Tibial nerve (tissue), 4 donors: ENCODE measurements at regions not wholly inside any gene's neighbourhood (a gene's known extent, or its start where the extent isn't known, plus 50 kb on each side); places are given as distances from the start of the nearest gene placed in this dataset.

ENCODE experiments used
- DNase-seq, 2 donors: peaks; one replicate each; pipeline ENCODE4 v3.0.0-alpha.2; 2019; ENCODE audit warnings: low spot score in 2 of 2
- H3K27ac ChIP-seq, 4 donors: fragments of 200-600 bp; sonication (generic) in 3 of 4; one replicate each; pipeline ENCODE4 v1.5.1; 2017 to 2019; ENCODE audit warnings: mild to moderate bottlenecking in 1 of 4
- H3K27me3 ChIP-seq, 2 donors: fragments of 200-600 bp; sonication (generic) in 1 of 2; one replicate each; pipeline versions ENCODE4 v1.5.1 to v1.6.0; 2017 to 2019
- H3K36me3 ChIP-seq, 3 donors: fragments of 200-600 bp; sonication (generic); one replicate each; pipeline ENCODE4 v1.5.1; 2018 to 2019
- H3K4me1 ChIP-seq, 4 donors: fragments of 200-600 bp; sonication (generic) in 3 of 4; one replicate each; pipeline ENCODE4 v1.5.1; 2017 to 2019
- H3K4me3 ChIP-seq, 4 donors: fragments of 200-600 bp; sonication (generic) in 3 of 4; one replicate each; pipeline ENCODE4 v1.5.1; 2017 to 2019; ENCODE audit warnings: mild to moderate bottlenecking in 1 of 4, moderate library complexity in 1 of 4
- H3K9me3 ChIP-seq, 4 donors: fragments of 200-600 bp; sonication (generic) in 3 of 4; one replicate each; pipeline ENCODE4 v1.5.1; 2017 to 2019
- EP300 ChIP-seq, 2 donors: sonication (generic); formaldehyde crosslinking; IDR thresholded peaks; one replicate each; pipeline ENCODE4 v1.6.1; 2017; ENCODE audit warnings: antibody characterized with exemption in 2 of 2, mild to moderate bottlenecking in 1 of 2
- POLR2A ChIP-seq, 2 donors: fragments of 450-650 bp; IDR thresholded peaks; one replicate each; pipeline ENCODE4 v1.6.1; 2017; ENCODE audit warnings: antibody characterized with exemption in 2 of 2, mild to moderate bottlenecking in 2 of 2, moderate library complexity in 2 of 2
- WGBS, 2 donors: methylation state at CpG; one replicate each; pipeline ENCODE4 v1.1.5; 2018; 5-methylcytosine and 5-hydroxymethylcytosine counted together
- TF ChIP-seq, protein P1 (sequence below), 5 experiments: fragments of 200-600 bp in 3 of 5; fragments of 450-650 bp in 2 of 5; sonication (generic) in 3 of 5; IDR thresholded peaks; one replicate each; pipeline ENCODE4 v1.5.1; 2016 to 2019; ENCODE audit warnings: antibody characterized with exemption in 5 of 5, mild to moderate bottlenecking in 3 of 5, moderate library complexity in 2 of 5

DNA sequence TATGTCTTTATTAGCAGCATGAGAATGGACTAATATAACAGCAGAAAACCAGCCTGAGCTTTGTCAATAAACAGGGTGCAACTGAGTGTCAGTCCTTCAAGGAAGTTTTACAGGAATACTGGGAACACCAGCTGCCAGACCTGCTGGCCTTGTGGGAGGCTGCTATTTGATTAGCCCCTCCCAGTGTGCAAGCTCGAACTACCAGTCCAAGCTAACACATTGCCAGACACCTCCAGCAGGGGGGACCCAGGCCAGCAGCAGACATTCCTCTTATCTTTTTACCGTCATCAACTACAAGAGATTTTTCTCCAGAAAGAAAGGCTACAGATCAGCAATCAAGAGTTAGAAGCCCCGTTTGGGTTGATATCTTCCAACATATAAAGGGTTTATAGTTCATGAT lies 942.8 kb upstream of the TENM4 start:
- Histone ChIP-seq H3K27me3 (no peaks in the 10 kb centered on the region), H3K36me3 (no peaks in the 10 kb centered on the region), H3K4me1 (no peaks in the 10 kb centered on the region), H3K9me3 (no peaks in the 10 kb centered on the region), H3K4me3 (no peak overlapping the region), H3K27ac (no peak overlapping the region)
- no peak for DNase-seq
- TF ChIP-seq EP300 (IDR thresholded peaks at IDR 0.05), result no peak
- WGBS, 2 donors, result 64 to 73% methylated on average over 3 of the region's 3 CpGs

DNA sequence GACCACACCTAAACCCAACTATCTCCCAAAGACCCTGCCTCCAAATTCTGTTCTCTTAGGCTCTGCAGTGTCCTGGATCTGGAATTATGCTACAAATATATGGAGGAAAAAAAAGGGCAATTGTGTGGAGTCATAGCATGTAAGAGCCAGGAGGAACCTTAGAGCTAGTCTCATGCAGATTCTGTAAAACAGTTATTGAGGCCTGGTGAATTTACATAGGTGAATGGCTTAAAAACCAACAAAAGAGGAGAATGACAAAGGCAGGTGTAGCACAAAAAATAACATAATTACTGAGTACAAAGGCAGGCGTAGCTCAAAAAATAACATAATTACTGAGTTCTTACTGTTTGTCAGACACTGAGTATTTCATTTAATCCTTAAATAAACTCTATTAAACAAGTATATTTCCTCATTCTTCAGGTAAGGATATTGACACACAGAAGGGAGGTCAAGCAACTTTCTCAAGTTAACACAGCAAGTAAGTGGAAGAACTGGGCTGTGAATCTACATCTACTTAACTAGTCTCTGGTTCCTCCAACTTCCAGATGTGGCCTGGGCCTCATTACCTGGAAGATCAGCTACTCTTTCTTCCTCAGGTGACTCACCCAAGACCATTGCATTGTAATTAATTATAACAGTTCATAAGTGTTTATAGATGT lies 938.9 kb upstream of the TENM4 start:
- no peak overlapping the region for H3K4me3 ChIP-seq
- DNase-seq, result no peak
- H3K27ac ChIP-seq, result no peak overlapping the region
- H3K36me3 ChIP-seq, result no peaks in the 10 kb centered on the region
- no peaks in the 10 kb centered on the region for H3K9me3 ChIP-seq
- no peaks in the 10 kb centered on the region for H3K4me1 ChIP-seq
- no peaks in the 10 kb centered on the region for H3K27me3 ChIP-seq
- 85 to 100% methylated on average over 1 of the region's 1 CpG for WGBS, 2 donors
- TF ChIP-seq, protein P1, sequence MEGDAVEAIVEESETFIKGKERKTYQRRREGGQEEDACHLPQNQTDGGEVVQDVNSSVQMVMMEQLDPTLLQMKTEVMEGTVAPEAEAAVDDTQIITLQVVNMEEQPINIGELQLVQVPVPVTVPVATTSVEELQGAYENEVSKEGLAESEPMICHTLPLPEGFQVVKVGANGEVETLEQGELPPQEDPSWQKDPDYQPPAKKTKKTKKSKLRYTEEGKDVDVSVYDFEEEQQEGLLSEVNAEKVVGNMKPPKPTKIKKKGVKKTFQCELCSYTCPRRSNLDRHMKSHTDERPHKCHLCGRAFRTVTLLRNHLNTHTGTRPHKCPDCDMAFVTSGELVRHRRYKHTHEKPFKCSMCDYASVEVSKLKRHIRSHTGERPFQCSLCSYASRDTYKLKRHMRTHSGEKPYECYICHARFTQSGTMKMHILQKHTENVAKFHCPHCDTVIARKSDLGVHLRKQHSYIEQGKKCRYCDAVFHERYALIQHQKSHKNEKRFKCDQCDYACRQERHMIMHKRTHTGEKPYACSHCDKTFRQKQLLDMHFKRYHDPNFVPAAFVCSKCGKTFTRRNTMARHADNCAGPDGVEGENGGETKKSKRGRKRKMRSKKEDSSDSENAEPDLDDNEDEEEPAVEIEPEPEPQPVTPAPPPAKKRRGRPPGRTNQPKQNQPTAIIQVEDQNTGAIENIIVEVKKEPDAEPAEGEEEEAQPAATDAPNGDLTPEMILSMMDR (IDR thresholded peaks at IDR 0.05), result no peak
- TF ChIP-seq POLR2A (IDR thresholded peaks at IDR 0.05), result no peak
- no peak for TF ChIP-seq EP300 (IDR thresholded peaks at IDR 0.05)

DNA sequence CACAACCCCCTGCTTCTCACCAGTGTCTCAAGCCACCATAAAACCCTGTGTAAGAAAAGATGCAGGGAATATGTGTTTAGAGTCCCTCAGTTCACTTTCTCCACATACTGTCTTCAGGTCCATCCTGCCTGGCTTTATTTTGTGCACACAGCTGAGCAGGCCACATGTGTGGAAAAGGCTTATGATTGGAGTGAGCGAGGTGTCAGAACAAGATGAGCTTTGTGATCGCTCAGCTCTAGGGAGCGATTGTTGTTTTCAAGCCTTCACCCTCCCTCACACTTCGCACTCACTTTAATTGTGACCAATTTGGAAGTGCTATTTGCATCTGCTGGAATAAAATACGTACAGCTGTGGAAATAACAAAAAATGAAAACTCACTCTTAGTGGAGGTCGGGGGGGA lies 931.1 kb upstream of the TENM4 start:
- H3K4me1 ChIP-seq, result no peaks in the 10 kb centered on the region
- no peaks in the 10 kb centered on the region for H3K36me3 ChIP-seq
- WGBS, 2 donors, result 61 to 62% methylated on average over 6 of the region's 6 CpGs
- no peak overlapping the region for H3K4me3 ChIP-seq
- TF ChIP-seq, protein P1 (IDR thresholded peaks at IDR 0.05), result no peak
- TF ChIP-seq POLR2A (IDR thresholded peaks at IDR 0.05) (no peak), EP300 (IDR thresholded peaks at IDR 0.05) (no peak)
- no peaks in the 10 kb centered on the region for H3K27me3 ChIP-seq
- H3K27ac ChIP-seq, result no peak overlapping the region
- no peaks in the 10 kb centered on the region for H3K9me3 ChIP-seq
- DNase-seq, result no peak

DNA sequence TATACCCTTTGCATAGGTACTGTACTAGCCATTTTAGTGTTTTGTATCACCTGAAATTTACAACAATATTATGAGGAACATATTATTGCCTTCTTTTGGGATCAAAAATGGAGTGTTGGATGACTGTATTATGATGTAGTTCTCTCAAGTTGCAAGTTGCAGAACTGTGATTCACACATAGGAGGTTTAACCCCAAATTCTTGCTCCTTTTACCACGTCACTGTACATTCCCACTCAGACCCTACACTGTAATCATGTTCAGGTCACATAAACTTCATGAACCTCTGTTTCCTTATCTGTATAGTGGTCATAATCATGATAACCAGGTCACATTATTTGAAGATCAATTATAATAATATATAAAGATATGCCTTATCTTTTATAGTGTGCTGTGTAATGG lies 925.1 kb upstream of the TENM4 start:
- WGBS, 2 donors, result 68 to 80% methylated on average over 1 of the region's 1 CpG

DNA sequence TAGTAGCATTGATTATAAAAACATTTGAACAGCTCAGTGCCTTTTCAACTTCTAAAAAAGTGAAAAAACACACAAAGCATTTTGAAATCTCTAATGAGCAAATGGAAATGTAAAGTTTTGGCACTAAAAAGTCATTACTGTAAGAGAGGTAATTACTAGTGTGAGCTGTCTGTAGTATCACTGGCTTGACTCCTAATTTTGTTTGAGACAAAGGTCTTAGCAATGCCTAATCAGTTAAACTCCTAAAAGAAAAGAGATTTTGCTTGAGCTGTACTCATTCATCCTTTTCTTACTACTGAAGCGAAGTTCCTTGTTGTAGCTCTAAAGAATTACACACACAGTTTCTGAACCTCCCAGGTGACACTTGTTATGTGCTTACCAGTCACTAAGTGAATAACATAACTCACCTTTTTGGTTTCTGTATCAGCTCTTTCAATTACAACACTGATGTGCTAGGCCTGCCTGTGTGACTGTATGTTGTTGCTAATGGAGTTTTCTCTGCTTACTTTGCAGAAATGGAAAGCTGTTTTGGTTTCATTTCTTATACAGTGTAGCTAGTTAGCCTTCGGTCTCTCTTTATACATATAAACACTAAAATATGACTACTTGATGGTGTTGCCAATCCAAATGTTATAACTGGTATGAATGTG lies 924.4 kb upstream of the TENM4 start:
- Histone ChIP-seq H3K4me1 (no peaks in the 10 kb centered on the region), H3K9me3 (no peaks in the 10 kb centered on the region), H3K27ac (no peak overlapping the region), H3K27me3 (no peaks in the 10 kb centered on the region), H3K36me3 (no peaks in the 10 kb centered on the region), H3K4me3 (no peak overlapping the region)
- WGBS, 2 donors, result 81 to 88% methylated on average over 2 of the region's 2 CpGs
- TF ChIP-seq POLR2A (IDR thresholded peaks at IDR 0.05) (no peak), EP300 (IDR thresholded peaks at IDR 0.05) (no peak)
- TF ChIP-seq, protein P1 (IDR thresholded peaks at IDR 0.05), result no peak
- no peak for DNase-seq

More for the DNA sequence above, 925.1 kb upstream of the TENM4 start:
- TF ChIP-seq POLR2A (IDR thresholded peaks at IDR 0.05) (no peak), EP300 (IDR thresholded peaks at IDR 0.05) (no peak)
- TF ChIP-seq, protein P1 (IDR thresholded peaks at IDR 0.05), result no peak
- no peak overlapping the region for H3K27ac ChIP-seq
- no peaks in the 10 kb centered on the region for H3K27me3 ChIP-seq
- H3K4me3 ChIP-seq, result no peak overlapping the region
- H3K36me3 ChIP-seq, result no peaks in the 10 kb centered on the region
- H3K4me1 ChIP-seq, result no peaks in the 10 kb centered on the region
- H3K9me3 ChIP-seq, result no peaks in the 10 kb centered on the region
- DNase-seq, result no peak
